ENCODE measurements at regions not wholly inside any gene's neighbourhood (a gene's known extent, or its start where the extent isn't known, plus 50 kb on each side); places are given as distances from the start of the nearest gene placed in this dataset.

- no peak overlapping the region for H3K27ac Mint-ChIP-seq (ENCODE audit: unreplicated experiment)
- H3K4me3 Mint-ChIP-seq (ENCODE audit: unreplicated experiment) = no peak overlapping the region
- TF ChIP-seq, protein P1, sequence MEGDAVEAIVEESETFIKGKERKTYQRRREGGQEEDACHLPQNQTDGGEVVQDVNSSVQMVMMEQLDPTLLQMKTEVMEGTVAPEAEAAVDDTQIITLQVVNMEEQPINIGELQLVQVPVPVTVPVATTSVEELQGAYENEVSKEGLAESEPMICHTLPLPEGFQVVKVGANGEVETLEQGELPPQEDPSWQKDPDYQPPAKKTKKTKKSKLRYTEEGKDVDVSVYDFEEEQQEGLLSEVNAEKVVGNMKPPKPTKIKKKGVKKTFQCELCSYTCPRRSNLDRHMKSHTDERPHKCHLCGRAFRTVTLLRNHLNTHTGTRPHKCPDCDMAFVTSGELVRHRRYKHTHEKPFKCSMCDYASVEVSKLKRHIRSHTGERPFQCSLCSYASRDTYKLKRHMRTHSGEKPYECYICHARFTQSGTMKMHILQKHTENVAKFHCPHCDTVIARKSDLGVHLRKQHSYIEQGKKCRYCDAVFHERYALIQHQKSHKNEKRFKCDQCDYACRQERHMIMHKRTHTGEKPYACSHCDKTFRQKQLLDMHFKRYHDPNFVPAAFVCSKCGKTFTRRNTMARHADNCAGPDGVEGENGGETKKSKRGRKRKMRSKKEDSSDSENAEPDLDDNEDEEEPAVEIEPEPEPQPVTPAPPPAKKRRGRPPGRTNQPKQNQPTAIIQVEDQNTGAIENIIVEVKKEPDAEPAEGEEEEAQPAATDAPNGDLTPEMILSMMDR (IDR thresholded peaks at IDR 0.05; ENCODE audit: partially characterized antibody, unreplicated experiment) = no peak
- H3K4me1 Mint-ChIP-seq (ENCODE audit: low read depth, unreplicated experiment) = peaks cover 3% of the 10 kb centered on the region
- peaks cover 10% of the 10 kb centered on the region for H3K9me3 Mint-ChIP-seq (ENCODE audit: unreplicated experiment)
- peaks cover 34% of the 10 kb centered on the region for H3K36me3 Mint-ChIP-seq (ENCODE audit: unreplicated experiment)
- H3K27me3 Mint-ChIP-seq (ENCODE audit: unreplicated experiment) = peaks cover 2% of the 10 kb centered on the region
- no peak for DNase-seq
These were observed 110.8 kb downstream of the NR4A2 start for GRCh38 chr2:156221703-156222102.

GRCh38 chr2:156219491-156220100 is 112.9 kb downstream of the NR4A2 start:
- Mint-ChIP-seq H3K4me3 (ENCODE audit: unreplicated experiment) (no peak overlapping the region), H3K27ac (ENCODE audit: unreplicated experiment) (no peak overlapping the region), H3K36me3 (ENCODE audit: unreplicated experiment) (peaks cover 28% of the 10 kb centered on the region), H3K27me3 (ENCODE audit: unreplicated experiment) (peaks cover 2% of the 10 kb centered on the region), H3K4me1 (ENCODE audit: low read depth, unreplicated experiment) (peaks cover 5% of the 10 kb centered on the region), H3K9me3 (ENCODE audit: unreplicated experiment) (peaks cover 7% of the 10 kb centered on the region)
- TF ChIP-seq, protein P1 (IDR thresholded peaks at IDR 0.05; ENCODE audit: partially characterized antibody, unreplicated experiment) = no peak
- no peak for DNase-seq

- no peak overlapping the region for H3K27ac Mint-ChIP-seq (ENCODE audit: unreplicated experiment)
- H3K4me3 Mint-ChIP-seq (ENCODE audit: unreplicated experiment) = no peak overlapping the region
- H3K4me1 Mint-ChIP-seq (ENCODE audit: low read depth, unreplicated experiment) = peaks cover 5% of the 10 kb centered on the region
- no peaks in the 10 kb centered on the region for H3K27me3 Mint-ChIP-seq (ENCODE audit: unreplicated experiment)
- DNase-seq = no peak
- H3K9me3 Mint-ChIP-seq (ENCODE audit: unreplicated experiment) = no peaks in the 10 kb centered on the region
- H3K36me3 Mint-ChIP-seq (ENCODE audit: unreplicated experiment) = peaks cover under 1% of the 10 kb centered on the region
- TF ChIP-seq, protein P1 (IDR thresholded peaks at IDR 0.05; ENCODE audit: partially characterized antibody, unreplicated experiment) = no peak
These were observed 116.9 kb downstream of the NR4A2 start for GRCh38 chr2:156215656-156216055.

DNA sequence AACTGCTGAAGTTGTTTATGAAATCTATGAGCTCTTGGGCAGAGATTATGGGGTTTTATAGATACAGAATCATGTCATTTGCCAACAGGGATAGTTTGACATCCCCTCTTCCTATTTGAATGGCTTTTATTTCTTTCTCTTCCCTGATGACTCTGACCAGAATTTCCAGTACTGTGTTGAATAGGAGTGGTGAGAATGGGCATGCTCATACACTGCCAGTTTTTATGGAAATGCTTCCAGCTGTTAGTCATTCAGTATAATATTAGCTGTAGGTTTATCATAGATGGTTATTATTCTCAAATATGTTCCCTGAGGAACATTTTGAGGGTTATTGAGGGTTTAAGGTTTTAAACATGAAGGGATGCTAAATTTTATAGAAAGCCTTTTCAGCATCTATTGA is 121.2 kb downstream of the NR4A2 start:
- DNase-seq = no peak
- no peak overlapping the region for H3K4me3 Mint-ChIP-seq (ENCODE audit: unreplicated experiment)
- H3K4me1 Mint-ChIP-seq (ENCODE audit: low read depth, unreplicated experiment) = peaks cover 2% of the 10 kb centered on the region
- no peak overlapping the region for H3K27ac Mint-ChIP-seq (ENCODE audit: unreplicated experiment)
- TF ChIP-seq, protein P1 (IDR thresholded peaks at IDR 0.05; ENCODE audit: partially characterized antibody, unreplicated experiment) = no peak
- no peaks in the 10 kb centered on the region for H3K36me3 Mint-ChIP-seq (ENCODE audit: unreplicated experiment)
- no peaks in the 10 kb centered on the region for H3K27me3 Mint-ChIP-seq (ENCODE audit: unreplicated experiment)
- no peaks in the 10 kb centered on the region for H3K9me3 Mint-ChIP-seq (ENCODE audit: unreplicated experiment)

- H3K27ac Mint-ChIP-seq (ENCODE audit: unreplicated experiment) = no peak overlapping the region
These were observed 126.2 kb downstream of the NR4A2 start for GRCh38 chr2:156206355-156206754.

More at GRCh38 chr2:156206355-156206754, 126.2 kb downstream of the NR4A2 start:
- no peak overlapping the region for H3K4me3 Mint-ChIP-seq (ENCODE audit: unreplicated experiment)
- DNase-seq = no peak
- no peaks in the 10 kb centered on the region for H3K36me3 Mint-ChIP-seq (ENCODE audit: unreplicated experiment)
- H3K9me3 Mint-ChIP-seq (ENCODE audit: unreplicated experiment) = no peaks in the 10 kb centered on the region
- TF ChIP-seq, protein P1 (IDR thresholded peaks at IDR 0.05; ENCODE audit: partially characterized antibody, unreplicated experiment) = no peak
- no peaks in the 10 kb centered on the region for H3K27me3 Mint-ChIP-seq (ENCODE audit: unreplicated experiment)
- H3K4me1 Mint-ChIP-seq (ENCODE audit: low read depth, unreplicated experiment) = no peaks in the 10 kb centered on the region

All from glutamatergic neuron (in vitro differentiated cells).